ENCODE measurements at regions not wholly inside any gene's neighbourhood (a gene's known extent, or its start where the extent isn't known, plus 50 kb on each side); places are given as distances from the start of the nearest gene placed in this dataset.

GRCh38 chr1:90201467-90202358 lies 206.8 kb downstream of the ZNF326 start:
- no peak for TF ChIP-seq CBX3 (IDR thresholded peaks at IDR 0.05; ENCODE audit: low read depth)
- no peak for TF ChIP-seq YY1 (IDR thresholded peaks at IDR 0.05; ENCODE audit: extremely low read depth, insufficient replicate concordance, low read depth, low read length)
- no peak for TF ChIP-seq FOSL1 (IDR thresholded peaks at IDR 0.05; ENCODE audit: low read depth)
- TF ChIP-seq EZH2phosphoT487 (IDR thresholded peaks at IDR 0.05; ENCODE audit: borderline replicate concordance) = no peak
- no peak for TF ChIP-seq ZNF274 (IDR thresholded peaks at IDR 0.05; ENCODE audit: low read depth, low read length)
- TF ChIP-seq ZFX (IDR thresholded peaks at IDR 0.05) = no peak
- TF ChIP-seq SIN3A (IDR thresholded peaks at IDR 0.05; ENCODE audit: low read depth) = no peak
- TF ChIP-seq MAX (IDR thresholded peaks at IDR 0.05) = no peak
- no peak for TF ChIP-seq RAD21 (IDR thresholded peaks at IDR 0.05; ENCODE audit: low read depth)
- TF ChIP-seq POLR2A (IDR thresholded peaks at IDR 0.05; ENCODE audit: borderline replicate concordance, extremely low read depth, insufficient read depth, insufficient read length) = no peak
- TF ChIP-seq ATF3 (IDR thresholded peaks at IDR 0.05) = no peak
- DNase-seq (ENCODE audit: low read depth, low spot score) = no peak
- H3K4me2 ChIP-seq (ENCODE audit: low read length) = no peak overlapping the region

More at GRCh38 chr1:90201467-90202358, 206.8 kb downstream of the ZNF326 start:
- Histone ChIP-seq H3K9me2 (ENCODE audit: insufficient read depth) (no peaks in the 10 kb centered on the region), H3K9me3 (ENCODE audit: control insufficient read depth in 1 of 2, insufficient read depth in 1 of 2, low read depth in 1 of 2, low read length in 2 of 2) (no peaks in the 10 kb centered on the region), H3K4me1 (ENCODE audit: control insufficient read depth in 1 of 2, insufficient read depth in 2 of 2, low read length in 2 of 2) (no peaks in the 10 kb centered on the region), H3K79me2 (ENCODE audit: insufficient read depth, low read length) (no peaks in the 10 kb centered on the region), H3K36me3 (ENCODE audit: control insufficient read depth in 1 of 2, insufficient read depth in 2 of 2, low read length in 2 of 2) (no peaks in the 10 kb centered on the region), H3K4me3 (replicated peaks in 1 of 2; ENCODE audit: low read depth in 1 of 2, low read length in 2 of 2) (no peak overlapping the region), H4K20me1 (ENCODE audit: insufficient read depth) (no peaks in the 10 kb centered on the region), H3K9ac (ENCODE audit: low read length) (no peak overlapping the region), H3K27me3 (ENCODE audit: insufficient read depth, low read length) (peaks cover 30% of the 10 kb centered on the region), H3K27ac (ENCODE audit: low read depth, low read length) (no peak overlapping the region), H2AFZ (ENCODE audit: low read depth, low read length, poor library complexity, severe bottlenecking) (no peak overlapping the region)
- no peak for ATAC-seq
- ChIA-PET POLR2A (no interaction called here), RAD21 (ENCODE audit: low non-redundant PET in 1 of 2, low total read pairs in 2 of 2, uncharacterized antibody in 2 of 2, unreplicated experiment in 2 of 2) (no interaction called here), CTCF (no interaction called here)
- intact Hi-C loops (cut with micrococcal nuclease) = no loop called here
- no TSS peak for BruUV-seq (replicated peaks)
